OCI-LY1 (cell line): ENCODE measurements at regions not wholly inside any gene's neighbourhood (a gene's known extent, or its start where the extent isn't known, plus 50 kb on each side); places are given as distances from the start of the nearest gene placed in this dataset.

Source experiments
- H2AFZ ChIP-seq: fragments of 200-600 bp; sonication (generic), shearing (Covaris generic); 2 replicates; pipeline ENCODE4 v1.6.0; 2014; ENCODE audit warnings: antibody characterized with exemption, mild to moderate bottlenecking, low read length
- H3F3A ChIP-seq: fragments of 200-600 bp; sonication (generic), shearing (Covaris generic); 2 replicates; pipeline ENCODE4 v1.6.0; 2014; ENCODE audit warnings: mild to moderate bottlenecking, antibody characterized with exemption, low read length, moderate library complexity; ENCODE audit not compliant: insufficient read depth
- H3K27ac ChIP-seq: fragments of 200-600 bp; sonication (generic); 2 replicates; pipeline ENCODE4 v1.5.1; 2014; ENCODE audit warnings: low read length, mixed run types, mild to moderate bottlenecking, low read depth; ENCODE audit not compliant: poor library complexity, severe bottlenecking
- H3K27me3 ChIP-seq: fragments of 200-600 bp; sonication (generic); 2 replicates; pipeline ENCODE4 v1.6.0; 2014; ENCODE audit warnings: antibody characterized with exemption, mild to moderate bottlenecking, low read length, moderate library complexity; ENCODE audit not compliant: insufficient read depth
- H3K36me3 ChIP-seq: fragments of 200-600 bp; sonication (generic); 2 replicates; pipeline ENCODE4 v1.6.1; 2014; ENCODE audit warnings: mild to moderate bottlenecking, antibody characterized with exemption, low read length, moderate library complexity, mixed read lengths; ENCODE audit not compliant: insufficient read depth
- H3K4me1 ChIP-seq: fragments of 200-600 bp; sonication (generic); 2 replicates; pipeline ENCODE4 v1.5.1; 2014; ENCODE audit warnings: mild to moderate bottlenecking, low read length, moderate library complexity; ENCODE audit not compliant: insufficient read depth, severe bottlenecking
- H3K4me2 ChIP-seq: fragments of 200-600 bp; sonication (generic), shearing (Covaris generic); 2 replicates; pipeline ENCODE4 v1.6.1; 2014; ENCODE audit warnings: low read length
- H3K4me3 ChIP-seq: fragments of 200-600 bp; sonication (generic); 2 replicates; pipeline ENCODE4 v1.5.1; 2014; ENCODE audit warnings: low read length, low read depth, mild to moderate bottlenecking, mixed read lengths; ENCODE audit not compliant: poor library complexity, severe bottlenecking
- H3K79me2 ChIP-seq: fragments of 200-600 bp; shearing (Covaris generic); 2 replicates; pipeline ENCODE4 v1.6.1; 2016; ENCODE audit warnings: mixed run types, low read length, mixed read lengths; ENCODE audit not compliant: insufficient read depth
- H3K9ac ChIP-seq: fragments of 200-600 bp; sonication (generic), shearing (Covaris generic); 2 replicates; pipeline ENCODE4 v1.6.1; 2014; ENCODE audit warnings: mild to moderate bottlenecking, low read length, mixed read lengths
- H3K9me2 ChIP-seq: fragments of 200-600 bp; sonication (generic), shearing (Covaris generic); 2 replicates; pipeline ENCODE4 v1.6.1; 2014; ENCODE audit warnings: low read depth, mild to moderate bottlenecking, low read length, mixed read lengths
- H3K9me3 ChIP-seq: fragments of 200-600 bp; shearing (Covaris generic); 2 replicates; pipeline ENCODE4 v1.6.1; 2014; ENCODE audit warnings: low read length, mixed read lengths
- H4K20me1 ChIP-seq: fragments of 200-600 bp; sonication (generic), shearing (Covaris generic); 2 replicates; pipeline ENCODE4 v1.6.0; 2016; ENCODE audit warnings: mild to moderate bottlenecking, low read length; ENCODE audit not compliant: insufficient read depth
- EZH2 ChIP-seq: fragments of 200-600 bp; sonication (generic), shearing (Covaris generic); IDR thresholded peaks from 2 replicates; pipeline ENCODE4 v1.8.0; 2017; ENCODE audit warnings: borderline replicate concordance, mixed run types, mild to moderate bottlenecking, antibody characterized with exemption, low read length, moderate library complexity, mixed read lengths
- TF ChIP-seq, protein P1 (sequence below): fragments of 200-600 bp; sonication (generic), shearing (Covaris generic); IDR thresholded peaks from 2 replicates; pipeline ENCODE4 v1.5.1; 2017; ENCODE audit warnings: mild to moderate bottlenecking, antibody characterized with exemption, low read length, moderate library complexity, mixed read lengths

GRCh38 chr17:69605571-69605970 lies 191.1 kb downstream of the MAP2K6 start:
- H3K9me3 ChIP-seq, result no peaks in the 10 kb centered on the region
- H4K20me1 ChIP-seq, result no peaks in the 10 kb centered on the region
- no peak overlapping the region for H3K4me3 ChIP-seq
- H3K9me2 ChIP-seq, result no peaks in the 10 kb centered on the region
- H3F3A ChIP-seq, result 0 out of 2 replicates have a peak, but pooled peaks cover 4% of the 10 kb centered on the region
- H3K4me2 ChIP-seq, result no peak overlapping the region
- H3K79me2 ChIP-seq, result no peaks in the 10 kb centered on the region
- H3K27me3 ChIP-seq, result no peaks in the 10 kb centered on the region
- H3K4me1 ChIP-seq, result peaks cover 64% of the 10 kb centered on the region
- H2AFZ ChIP-seq, result no peak overlapping the region
- H3K9ac ChIP-seq, result no peak overlapping the region; the same call in 1 of the 2 replicates
- H3K36me3 ChIP-seq, result no peaks in the 10 kb centered on the region
- peak overlapping the region; percentile 82 for H3K27ac ChIP-seq
- no peak for TF ChIP-seq EZH2
- TF ChIP-seq, protein P1, sequence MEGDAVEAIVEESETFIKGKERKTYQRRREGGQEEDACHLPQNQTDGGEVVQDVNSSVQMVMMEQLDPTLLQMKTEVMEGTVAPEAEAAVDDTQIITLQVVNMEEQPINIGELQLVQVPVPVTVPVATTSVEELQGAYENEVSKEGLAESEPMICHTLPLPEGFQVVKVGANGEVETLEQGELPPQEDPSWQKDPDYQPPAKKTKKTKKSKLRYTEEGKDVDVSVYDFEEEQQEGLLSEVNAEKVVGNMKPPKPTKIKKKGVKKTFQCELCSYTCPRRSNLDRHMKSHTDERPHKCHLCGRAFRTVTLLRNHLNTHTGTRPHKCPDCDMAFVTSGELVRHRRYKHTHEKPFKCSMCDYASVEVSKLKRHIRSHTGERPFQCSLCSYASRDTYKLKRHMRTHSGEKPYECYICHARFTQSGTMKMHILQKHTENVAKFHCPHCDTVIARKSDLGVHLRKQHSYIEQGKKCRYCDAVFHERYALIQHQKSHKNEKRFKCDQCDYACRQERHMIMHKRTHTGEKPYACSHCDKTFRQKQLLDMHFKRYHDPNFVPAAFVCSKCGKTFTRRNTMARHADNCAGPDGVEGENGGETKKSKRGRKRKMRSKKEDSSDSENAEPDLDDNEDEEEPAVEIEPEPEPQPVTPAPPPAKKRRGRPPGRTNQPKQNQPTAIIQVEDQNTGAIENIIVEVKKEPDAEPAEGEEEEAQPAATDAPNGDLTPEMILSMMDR, result no peak

DNA sequence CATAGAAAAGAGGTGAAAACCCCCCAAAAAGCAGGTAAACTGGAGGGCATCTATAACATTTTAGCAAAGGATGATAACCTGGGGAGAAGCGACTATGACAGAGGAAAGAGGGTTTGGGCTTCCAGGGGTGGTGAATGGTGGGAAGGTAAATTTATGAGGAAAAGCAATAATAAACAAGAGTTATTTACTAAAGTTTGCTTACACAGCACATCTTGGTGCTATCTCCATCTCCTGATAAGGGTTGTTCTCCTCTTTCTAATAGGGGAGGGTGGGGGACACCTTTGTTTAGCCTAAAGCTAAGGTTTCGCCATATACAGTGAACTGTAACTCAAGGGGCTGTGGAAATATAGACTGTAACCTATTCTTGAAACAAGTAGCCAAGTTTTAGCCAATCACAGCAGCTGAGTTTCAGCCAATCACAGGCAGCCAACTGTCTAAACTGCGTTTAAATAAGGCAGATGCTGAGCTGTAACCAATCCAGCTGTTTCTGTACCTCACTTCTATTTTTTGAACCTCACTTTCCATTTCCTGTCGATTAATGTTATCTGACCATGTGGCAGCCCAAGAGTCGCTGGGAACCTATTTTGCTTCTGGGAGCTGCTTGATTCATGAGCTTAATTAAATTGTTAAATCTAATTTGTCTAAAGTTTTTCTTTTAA lies 191.8 kb downstream of the MAP2K6 start:
- peak overlapping the region; percentile 37 for H3K9ac ChIP-seq
- no peaks in the 10 kb centered on the region for H3K27me3 ChIP-seq
- no peaks in the 10 kb centered on the region for H3K79me2 ChIP-seq
- peaks cover under 1% of the 10 kb centered on the region; the same call in 1 of the 2 replicates for H3K9me3 ChIP-seq
- H3K4me2 ChIP-seq, result peak overlapping the region; percentile 37
- H3K4me1 ChIP-seq, result peaks cover 64% of the 10 kb centered on the region
- H3F3A ChIP-seq, result 0 out of 2 replicates have a peak, but pooled peaks cover 4% of the 10 kb centered on the region
- TF ChIP-seq EZH2, result no peak
- TF ChIP-seq, protein P1, result no peak
- no peaks in the 10 kb centered on the region for H3K9me2 ChIP-seq
- no peaks in the 10 kb centered on the region for H4K20me1 ChIP-seq
- H3K27ac ChIP-seq, result peak overlapping the region; percentile 82
- no peak overlapping the region for H3K4me3 ChIP-seq
- H2AFZ ChIP-seq, result no peak overlapping the region
- no peaks in the 10 kb centered on the region for H3K36me3 ChIP-seq

DNA sequence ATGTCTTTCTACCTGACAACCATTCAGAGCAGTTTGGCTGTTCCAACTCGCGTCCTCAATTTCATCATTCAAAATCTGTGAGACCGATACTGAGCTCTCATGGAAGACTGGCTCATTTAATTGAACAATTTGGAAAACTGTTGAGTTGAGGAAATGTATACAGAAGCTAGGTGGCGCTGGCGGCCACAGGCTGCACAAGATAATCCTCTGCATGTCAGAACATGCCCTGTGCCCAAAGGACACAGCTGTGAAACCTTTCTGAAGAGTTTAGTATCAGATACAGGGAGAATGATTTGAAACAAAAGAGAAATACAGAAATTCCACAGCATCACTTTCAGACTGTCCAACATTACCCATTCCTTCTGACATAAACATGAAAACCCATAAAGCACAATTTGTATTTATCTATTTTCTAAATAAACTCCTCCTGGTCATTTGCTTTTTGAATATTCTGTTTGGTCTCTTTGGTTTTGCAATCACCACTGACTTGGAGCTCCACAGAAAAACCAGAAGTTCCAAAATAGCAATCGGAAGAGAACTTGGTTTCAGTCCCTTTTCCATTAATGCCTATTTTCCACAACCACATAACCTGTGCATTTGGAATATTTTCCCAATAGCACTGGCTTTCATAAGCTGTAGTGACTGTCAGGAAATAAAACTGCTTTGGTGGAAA lies 192.8 kb downstream of the MAP2K6 start:
- peaks cover 4% of the 10 kb centered on the region; the same call in 1 of the 2 replicates for H3K9me3 ChIP-seq
- no peak overlapping the region for H2AFZ ChIP-seq
- H3K79me2 ChIP-seq, result no peaks in the 10 kb centered on the region
- peak overlapping the region; percentile 37 for H3K9ac ChIP-seq
- H3K4me2 ChIP-seq, result peak overlapping the region; percentile 37
- H3K36me3 ChIP-seq, result no peaks in the 10 kb centered on the region
- no peaks in the 10 kb centered on the region for H4K20me1 ChIP-seq
- peaks cover 59% of the 10 kb centered on the region for H3K4me1 ChIP-seq
- peak overlapping the region; percentile 82 for H3K27ac ChIP-seq
- H3F3A ChIP-seq, result 0 out of 2 replicates have a peak, but pooled peaks cover 4% of the 10 kb centered on the region
- H3K27me3 ChIP-seq, result no peaks in the 10 kb centered on the region
- TF ChIP-seq, protein P1, result peak; percentile 96
- no peak for TF ChIP-seq EZH2
- no peak overlapping the region for H3K4me3 ChIP-seq
- no peaks in the 10 kb centered on the region for H3K9me2 ChIP-seq
